Fibroblast of skin of left biceps (primary cell): ENCODE measurements at regions not wholly inside any gene's neighbourhood (a gene's known extent, or its start where the extent isn't known, plus 50 kb on each side); places are given as distances from the start of the nearest gene placed in this dataset.

Source experiments
- DNase-seq, 2 experiments: peaks; one replicate each; pipeline ENCODE4 v3.0.0-alpha.2; 2013; ENCODE audit warnings: low read depth in 2 of 2

DNA sequence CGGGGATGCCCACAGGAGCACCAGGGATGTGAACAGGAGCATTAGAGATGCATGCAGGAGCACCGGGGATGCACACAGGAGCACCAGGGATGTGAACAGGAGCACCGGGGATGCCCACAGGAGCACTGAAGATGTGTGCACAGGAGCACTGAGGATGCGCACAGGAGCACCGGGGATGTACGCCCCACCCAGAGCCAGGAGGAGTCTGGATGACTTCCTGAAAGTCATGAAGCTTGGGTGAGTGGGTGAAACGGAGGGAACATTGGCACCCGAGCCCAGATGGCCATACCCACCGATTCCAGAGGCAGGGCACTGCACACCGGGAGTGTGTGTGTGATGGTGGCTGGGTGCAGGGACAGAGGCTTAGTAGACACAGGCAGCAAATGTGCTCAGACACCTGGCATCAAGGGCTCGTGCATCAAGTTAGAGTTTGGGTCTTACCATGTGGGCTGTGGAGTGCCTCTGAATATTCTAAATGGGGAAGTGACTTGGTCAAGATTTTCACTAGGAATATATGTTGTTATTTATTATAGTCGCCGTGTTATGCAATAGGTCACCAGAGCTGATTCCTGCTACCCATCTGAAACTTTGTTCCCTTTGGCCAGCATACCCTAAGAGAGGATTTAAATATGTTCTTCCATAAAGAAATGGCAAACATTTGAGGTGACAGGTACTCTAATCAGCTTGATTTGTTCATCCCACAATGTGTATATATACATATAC is 365.8 kb upstream of the MYT1L start:
- DNase-seq = no peak

DNA sequence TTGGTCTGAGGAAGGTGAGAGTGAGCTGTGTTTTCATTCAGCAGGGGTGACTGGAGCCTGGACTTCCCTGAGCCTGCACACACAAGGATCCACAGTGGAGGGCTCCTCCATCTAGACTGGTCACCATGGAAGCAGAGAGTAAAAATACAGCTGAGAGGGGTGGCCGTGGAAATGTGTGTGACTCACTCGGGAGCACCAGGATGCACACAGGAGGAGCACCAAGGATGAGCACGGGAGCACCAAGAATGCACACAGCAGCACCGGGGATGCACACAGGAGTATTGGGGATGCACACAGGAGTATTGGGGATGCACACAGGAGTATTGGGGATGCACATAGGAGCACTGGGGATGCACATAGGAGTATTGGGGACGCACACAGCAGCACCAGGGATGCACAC is 365.2 kb upstream of the MYT1L start:
- DNase-seq = no peak

DNA sequence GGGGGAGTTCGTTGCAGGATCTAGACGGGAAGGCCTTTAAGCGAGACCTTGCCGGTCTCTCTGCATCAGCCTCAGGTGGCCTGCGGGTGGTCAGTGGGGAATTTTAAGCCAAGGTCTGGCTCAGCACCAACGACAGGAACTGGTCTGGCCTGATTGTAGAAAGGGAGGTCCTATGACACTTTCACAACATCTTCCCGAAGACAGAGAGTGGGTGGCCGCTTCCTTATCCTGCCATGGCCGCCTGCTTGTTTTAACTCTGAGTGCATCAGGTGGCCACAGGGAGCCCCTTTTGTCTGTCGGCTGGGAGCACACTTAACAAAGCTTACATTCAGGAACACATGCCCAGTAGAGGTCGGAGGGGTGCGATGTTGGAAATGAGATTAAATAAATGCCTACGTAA is 363.7 kb upstream of the MYT1L start:
- no peak for DNase-seq

DNA sequence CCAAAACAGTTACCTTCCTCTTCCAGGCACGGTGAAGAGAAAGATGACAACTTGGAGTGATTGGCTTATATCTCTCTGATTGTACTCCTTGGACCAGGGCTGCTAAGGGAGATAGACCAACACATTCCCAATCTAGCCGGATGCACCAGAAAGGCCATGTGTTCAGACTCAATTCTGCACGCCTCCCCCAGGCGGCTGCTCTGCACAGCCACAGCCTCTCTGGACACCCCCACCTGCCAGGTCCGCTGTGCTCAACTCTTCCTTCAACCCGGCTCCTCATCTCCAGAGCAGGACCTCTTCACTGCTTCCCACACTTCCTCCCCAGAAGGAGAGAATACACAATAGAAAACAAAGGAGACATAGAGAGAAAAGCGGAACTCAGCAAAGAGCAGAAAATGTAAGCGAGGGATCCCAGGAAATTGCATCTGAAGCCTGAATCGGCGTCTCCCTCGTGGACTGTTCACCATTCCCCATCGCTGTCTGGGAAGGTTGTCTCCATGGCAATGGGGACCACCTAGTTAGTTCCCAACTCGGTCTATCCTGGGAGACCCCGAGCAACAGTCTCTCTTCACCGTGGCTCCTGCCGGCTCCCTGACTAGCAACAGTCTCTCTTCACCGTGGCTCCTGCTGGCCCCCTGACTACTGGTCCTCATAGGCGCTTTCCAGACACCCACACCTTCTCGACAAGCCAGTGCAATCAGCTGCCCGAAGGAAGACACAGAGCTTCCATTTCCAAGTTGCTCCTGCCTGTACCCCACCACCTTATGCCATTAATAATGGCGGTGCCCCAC is 361.7 kb upstream of the MYT1L start:
- no peak for DNase-seq

DNA sequence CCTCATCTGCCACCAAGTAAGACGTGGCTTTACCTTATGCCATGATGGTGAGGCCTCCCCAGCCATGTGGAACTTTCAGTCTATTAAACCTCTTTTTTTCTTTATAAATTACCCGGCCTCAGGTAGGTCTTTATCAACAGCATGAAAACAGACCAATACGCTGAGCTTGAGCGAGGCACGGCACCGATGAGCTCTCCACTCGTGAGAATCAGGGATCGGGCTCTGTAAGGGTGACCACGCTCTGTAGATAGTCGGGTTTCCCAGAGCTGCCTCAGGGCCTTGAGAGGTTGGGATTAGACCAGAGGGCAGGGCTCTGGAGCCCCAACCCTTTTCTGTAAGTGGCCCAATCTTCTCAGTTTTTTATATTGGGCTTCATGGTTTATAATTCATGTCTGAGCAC is 360.3 kb upstream of the MYT1L start:
- DNase-seq = no peak

DNA sequence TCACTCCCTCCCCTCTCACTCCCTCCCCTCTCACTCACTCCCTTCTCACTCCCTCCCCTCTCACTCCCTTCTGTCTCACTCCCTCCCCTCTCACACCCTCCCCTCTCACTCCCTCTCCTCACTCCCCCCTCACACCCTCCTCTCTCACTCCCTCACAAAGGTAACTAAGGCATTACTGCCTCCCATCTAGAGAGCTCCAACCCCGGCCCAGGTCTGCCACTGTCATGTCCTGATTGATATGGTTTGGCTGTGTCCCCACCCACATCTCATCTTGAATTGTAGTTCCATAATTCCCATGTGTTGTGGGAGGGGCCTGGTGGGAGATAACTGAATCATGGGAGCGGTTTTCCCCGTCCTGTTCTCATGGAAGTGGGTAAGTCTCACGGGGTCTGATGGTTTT is 359.9 kb upstream of the MYT1L start:
- DNase-seq = no peak

DNA sequence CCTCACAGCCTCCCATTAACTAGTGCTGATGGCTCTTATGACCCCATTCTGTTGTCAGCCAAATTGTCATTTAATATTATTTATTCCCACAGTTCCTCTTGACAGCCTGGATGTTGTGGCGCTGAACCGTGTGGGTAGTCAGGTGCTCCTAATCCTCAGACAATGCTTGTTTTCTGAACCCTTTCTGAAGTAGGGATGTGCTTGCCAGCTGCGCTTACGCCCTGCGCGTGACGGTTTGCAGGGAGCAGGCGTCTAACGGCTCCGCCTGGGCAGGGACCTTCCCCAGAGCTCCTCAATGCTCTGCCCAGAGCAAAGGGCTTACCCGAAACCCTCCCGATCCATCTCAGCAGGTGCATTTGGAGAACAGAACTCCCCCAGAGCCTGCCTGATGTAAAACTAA is 358.2 kb upstream of the MYT1L start:
- no peak for DNase-seq

DNA sequence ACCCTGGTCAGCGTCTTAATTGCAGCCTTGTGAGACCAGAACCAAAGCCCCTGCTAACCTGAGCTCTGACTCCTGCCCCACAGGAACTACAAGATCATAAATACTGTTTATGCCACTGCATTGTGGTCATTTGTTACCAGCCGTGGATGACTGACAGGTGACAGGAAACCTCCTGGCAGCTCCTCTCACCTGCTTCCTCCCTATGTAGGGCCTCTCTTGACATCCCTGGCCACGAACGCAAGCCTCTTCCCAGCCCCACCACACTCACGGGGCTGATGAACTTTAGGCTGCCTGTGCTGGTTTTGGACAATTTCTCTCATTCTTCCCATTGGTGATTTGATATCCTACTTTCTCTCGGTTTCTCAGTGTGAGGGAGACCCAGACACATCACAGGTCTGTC is 357.2 kb upstream of the MYT1L start:
- DNase-seq = no peak

DNA sequence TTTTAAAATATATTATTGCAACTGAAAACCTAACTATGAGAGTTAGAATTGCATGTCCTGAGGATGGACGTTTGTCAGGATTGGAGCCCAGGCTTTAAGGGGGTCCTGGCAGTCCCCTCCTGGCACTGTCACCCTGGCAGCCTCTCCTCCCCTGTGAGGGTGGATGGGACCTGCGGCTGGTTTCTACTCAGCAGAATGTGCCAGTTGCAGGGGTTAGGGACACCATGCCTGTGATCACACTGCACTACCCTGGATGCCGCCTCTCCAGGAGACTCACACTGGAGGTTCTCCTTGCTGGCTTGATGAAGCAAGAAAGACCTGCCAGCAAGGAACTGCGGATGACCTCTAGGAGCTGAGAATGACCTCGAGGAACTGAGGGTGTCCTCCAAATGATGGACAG is 356.7 kb upstream of the MYT1L start:
- DNase-seq = no peak

DNA sequence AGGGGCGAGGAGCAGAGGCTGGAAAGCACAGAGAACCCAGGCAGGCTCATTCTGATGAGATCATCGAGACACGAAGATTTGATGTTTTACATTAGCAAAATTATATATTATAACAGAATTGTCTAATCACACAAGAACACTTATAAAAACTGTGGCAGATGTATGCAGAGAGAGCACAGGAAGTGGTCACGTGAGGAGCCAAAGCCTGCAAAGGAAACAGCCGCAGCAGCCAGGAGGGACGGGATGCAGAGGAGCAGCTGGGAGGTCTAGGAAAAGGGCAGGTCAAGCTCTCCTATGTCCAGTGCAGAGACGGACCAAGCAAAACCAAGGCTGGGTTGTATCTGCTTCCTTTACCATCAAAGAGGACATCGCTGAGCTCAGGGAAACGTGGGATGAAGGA is 355.1 kb upstream of the MYT1L start:
- no peak for DNase-seq

DNA sequence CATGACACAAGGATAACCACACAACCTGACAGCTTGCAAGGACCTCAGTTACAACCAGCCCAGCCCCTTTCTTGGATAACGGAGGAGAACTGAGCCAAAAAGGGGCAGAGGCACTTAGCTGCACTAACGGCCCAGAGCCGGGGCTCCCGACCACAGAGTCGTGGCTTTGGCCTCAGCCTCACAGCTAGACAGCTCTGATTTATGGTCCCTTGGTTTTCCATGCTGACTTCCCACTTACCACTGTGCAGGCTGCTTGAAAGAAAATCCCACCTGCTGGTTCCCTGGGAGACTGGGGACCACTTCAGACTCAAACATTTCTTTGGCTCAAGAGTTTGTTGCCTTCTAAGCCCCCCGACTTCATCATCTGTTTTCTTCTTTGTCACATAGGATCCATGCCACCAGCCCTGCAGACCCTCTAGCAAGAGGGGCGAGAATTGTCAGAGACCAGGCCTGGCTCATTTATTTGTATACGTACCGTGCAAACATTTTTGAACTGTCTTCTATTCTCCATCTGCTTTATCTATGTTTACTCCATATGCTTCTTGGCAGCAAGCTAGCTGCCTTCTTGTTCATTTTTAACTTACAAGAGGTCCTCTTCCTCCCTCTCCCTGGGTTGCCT is 352.6 kb upstream of the MYT1L start:
- no peak for DNase-seq

DNA sequence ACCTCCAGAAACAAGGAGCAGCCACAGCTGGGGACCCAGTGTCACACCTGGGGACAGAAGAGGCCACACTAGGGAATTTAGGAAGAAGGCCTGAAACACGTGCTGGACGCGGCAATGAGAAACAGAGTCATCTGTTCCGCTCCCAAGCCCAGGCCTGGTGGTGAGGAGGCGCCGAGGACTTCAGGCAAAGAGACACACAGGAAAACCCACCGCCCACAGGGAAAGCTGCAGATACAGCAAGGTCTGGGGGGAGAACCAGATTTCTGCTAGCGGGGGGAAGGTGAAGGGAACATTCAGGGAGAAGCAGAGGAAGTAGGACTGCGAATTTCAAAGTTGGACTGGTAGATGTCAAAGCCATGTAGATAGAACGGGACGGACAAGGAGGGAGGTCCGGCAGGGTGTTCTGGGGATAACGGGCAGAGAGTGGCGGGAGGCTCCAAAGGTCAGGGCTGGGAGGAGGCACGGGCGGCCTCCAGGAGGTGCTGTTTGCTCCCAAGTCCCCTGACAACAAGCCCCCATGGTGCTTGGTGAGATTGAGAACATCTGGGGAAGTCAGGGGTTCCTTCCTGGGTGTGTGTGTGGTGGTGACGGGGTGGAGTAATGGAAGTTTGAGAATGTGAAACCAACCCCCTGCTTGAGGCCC is 351.7 kb upstream of the MYT1L start:
- DNase-seq = no peak

DNA sequence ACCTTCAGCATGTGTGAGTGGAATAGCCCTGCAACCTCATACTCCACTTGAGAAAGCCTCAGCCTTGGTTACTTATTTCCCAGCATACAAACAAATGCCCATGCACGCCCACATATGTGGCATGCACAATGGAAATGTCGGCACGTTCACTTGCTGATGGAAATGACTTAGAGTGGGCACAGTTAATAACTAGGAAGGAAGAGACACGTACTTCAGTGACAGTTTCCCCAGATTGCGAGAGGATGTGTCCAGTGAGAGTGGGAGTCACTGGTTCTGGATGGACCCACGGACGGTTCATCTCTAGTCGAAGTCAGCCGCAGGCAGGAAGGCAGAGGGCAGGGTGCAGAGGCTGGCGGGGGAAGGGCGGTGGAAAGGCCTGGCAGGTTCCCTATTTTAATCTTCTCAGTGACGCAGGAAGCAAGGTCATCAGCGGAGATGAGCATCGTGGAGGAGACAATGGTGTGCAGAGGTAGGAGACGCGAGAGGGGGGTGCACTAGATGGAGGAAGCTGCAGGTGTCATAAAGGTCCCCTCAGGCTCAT is 350.7 kb upstream of the MYT1L start:
- no peak for DNase-seq

DNA sequence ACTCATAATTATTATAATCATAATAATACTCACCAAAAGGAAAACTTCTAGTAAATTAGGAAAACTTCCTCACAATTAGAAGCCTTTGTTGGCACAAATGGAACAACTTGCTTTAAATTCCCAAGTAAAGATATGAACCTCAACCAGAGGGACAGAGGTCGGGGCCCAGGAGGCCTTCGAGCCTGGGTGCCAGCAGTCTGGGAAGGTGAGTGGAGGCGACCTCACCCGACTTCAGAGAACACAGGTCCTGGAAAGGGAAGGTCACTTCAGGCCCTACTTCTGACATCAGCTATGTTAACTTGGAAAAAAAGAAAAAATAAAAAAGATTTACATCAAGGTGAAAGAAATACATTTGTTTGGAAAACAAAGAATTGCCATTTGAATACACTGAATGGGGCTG is 350.0 kb upstream of the MYT1L start:
- DNase-seq = no peak

DNA sequence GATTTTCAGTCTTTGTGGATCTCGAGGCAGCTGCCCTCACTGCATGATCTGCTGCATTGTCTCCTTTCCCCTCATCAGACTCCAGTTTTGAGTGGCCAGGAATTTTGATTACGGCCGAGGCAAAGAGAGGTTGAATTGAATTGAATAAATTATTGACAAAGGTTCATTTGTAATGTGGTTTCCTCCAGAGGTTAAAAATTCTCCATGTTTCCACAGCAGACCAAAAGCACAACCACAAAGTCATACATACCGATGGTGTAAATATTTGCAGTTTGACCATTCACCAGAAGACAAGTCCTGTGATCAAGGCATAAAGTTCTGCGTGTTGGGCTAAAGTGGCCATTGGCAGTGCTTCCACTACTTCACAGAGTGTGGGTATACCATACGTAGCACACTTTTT is 343.8 kb upstream of the MYT1L start:
- DNase-seq = no peak

DNA sequence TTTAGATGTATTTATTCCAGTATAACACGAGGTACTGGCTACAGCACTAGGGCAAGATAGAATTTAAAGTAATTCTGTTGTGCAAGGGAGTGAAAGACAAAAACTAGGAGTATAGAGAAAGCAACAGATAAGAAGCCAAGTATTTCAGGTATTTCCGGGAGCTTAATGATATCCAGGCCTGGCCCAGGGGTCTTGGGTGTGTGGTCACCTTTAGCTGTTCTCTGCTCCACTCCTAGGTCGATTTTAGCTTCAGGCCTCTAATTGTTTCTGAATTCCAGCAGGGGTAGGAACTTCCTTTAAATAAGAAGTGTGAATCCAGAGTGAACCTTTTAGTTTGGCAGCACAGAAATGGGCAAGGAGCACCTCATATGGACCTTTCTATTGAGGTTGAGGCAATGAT is 342.3 kb upstream of the MYT1L start:
- no peak for DNase-seq

DNA sequence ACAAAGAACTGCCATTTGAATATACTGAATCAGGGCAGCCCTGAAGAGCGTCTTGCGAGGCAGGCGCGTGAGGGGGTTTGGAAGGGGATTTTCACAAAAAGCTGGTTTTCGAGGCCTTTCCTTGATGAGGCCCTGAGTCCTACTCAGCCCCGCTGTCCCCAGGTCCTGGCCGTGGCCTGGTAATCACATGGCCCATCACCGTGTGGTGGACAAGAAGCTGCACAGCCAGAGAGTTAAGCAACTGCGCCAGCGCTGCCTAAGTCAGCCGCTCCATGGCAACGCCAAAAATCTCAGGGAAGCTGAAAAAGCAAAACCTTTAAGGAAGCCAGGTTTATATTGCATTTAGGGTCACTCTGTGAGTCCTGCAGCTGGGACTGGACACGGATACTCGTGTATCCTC is 341.2 kb upstream of the MYT1L start:
- DNase-seq = no peak

DNA sequence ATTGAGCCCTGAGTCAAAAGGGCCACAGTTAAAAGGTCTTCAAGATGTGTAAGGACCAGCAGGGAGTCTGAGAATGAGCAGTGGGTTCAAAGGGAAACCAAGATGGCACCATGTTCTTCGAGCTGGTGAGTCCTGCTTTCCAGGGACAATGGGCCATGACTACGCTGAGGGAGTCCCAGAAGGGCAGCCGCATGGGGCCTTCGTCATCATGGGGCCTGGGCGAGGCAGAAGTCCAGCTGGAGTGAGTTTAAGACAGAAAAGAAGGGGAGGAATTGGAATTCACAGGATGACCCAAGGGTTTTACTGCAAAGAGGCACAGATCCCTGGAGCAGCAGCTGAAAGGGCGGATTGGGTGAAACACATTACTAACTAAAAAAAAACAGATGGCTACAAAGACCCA is 340.8 kb upstream of the MYT1L start:
- DNase-seq = no peak

DNA sequence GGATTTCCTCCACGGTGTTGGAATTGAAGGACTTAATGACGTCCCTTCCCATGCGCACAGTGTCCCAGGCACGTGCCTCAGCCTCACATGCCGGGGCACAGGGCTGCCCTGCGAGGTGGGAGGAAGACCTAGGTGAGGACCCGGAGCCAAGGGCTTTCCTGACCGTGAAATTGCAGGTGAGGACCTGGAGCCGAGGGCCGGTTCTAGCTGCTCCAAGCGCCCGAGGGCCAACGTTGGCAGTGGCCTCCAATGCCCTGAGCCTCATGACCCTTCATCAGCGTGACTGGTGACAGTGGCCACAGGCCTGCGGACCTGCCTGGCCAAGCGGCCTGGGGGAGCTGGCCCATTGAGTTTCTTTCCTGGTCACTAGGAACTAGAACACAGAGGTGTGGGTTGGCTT is 338.2 kb upstream of the MYT1L start:
- DNase-seq = no peak

DNA sequence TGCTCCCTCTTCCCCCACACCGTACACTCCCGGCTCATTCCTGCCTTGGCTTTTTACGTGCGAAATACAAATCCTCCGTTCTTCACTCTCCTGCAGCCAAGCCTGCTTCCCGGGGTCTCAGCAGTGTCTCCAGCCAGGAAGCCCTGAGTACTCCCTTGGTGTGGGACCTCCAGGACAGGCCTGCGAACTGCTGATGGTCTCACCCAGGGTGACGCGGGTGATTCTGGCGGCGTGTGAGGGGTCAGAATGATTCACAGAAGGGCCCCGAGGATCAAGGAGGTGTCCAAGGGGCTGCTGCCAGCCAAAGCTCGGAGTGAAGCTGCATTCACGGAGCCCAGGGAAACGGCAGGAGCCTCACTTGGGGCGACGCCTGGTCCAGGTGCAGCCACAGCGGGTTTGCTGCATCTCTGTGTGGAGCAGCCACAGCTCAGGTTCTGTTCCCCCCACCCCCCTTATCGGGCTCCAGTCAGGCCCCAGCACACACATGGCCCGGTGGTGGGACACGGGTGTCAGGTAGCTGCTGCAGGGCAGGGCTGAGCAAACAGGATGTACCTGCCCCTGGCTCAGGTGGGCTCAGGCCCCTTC is 337.7 kb upstream of the MYT1L start:
- no peak for DNase-seq

DNA sequence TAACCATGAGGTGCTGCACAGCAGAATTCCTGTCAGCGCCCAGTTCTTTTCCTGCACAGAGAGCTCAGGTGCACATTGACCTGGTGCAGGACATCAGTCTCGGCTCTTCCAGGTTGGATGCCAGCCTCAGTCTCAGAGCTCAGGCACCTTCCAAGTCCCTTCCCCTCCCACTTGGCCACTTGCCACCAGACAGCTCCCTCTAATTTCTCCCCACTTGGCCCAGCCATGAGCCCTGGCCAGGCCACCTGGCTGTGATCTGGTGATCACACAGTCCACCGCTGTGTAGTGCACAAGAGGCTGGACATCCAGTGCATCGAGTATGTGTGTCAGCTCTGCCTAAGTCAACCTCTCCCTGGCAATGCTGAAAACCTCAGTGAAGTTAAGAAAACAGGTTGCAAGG is 336.6 kb upstream of the MYT1L start:
- no peak for DNase-seq

DNA sequence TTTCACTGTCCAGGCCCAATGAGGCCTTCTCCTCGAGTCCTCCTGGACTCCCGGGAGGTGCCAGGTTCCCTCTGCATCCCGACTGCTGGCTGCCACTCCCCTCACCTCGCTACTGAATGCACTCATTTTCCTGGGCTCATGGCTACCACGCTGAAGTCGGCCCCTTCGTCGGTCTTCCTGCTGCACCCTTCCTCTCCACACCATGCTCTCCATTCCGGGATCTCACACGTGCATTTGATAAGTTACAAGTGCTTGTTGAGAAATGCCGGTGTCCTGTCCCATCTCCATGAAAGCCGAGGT is 334.7 kb upstream of the MYT1L start:
- no peak for DNase-seq
